ENCODE measurements at regions not wholly inside any gene's neighbourhood (a gene's known extent, or its start where the extent isn't known, plus 50 kb on each side); places are given as distances from the start of the nearest gene placed in this dataset.

DNA sequence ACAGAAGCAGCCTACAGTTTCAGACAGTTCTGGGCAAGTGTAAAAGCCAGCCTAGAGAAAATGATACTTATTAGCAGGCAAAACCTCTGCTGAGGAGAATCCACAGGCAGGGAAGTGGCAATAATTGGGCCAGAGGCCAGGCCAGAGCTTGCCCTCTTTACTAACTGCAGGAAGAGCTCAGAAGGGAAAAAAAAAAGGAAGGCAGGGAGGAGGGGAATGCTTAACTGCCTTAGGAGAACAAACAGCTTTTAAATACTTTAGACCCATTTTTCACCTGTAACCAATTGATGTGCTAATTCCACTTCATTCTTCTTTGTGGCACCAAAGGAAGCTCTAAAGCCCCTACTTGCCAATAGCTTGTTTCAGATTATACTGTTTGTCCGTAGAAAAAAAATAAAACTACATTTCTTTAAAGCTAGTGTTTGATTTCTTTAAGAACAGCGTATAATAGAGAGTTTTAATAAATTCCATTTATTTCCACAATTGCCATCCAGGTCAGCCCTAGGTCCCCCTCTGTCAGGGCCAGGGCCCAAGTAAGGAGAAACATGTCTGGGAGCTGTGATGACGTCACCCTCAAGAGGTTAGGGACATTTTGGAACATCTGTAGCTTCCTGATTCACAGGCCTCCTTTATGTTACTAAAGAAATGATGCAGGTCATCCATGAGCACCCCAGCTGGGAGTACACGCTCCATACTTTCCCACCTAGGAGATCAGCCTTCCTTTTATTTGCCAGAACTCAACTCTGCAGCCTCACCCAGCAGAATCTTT lies 384.3 kb downstream of the CDC5L start:
- DNase-seq = no peak

GRCh38 chr6:44772838-44773237 lies 385.3 kb downstream of the CDC5L start:
- DNase-seq = no peak

- no peak for DNase-seq
Observed at GRCh38 chr6:44775121-44775520, 387.6 kb downstream of the CDC5L start.

DNA sequence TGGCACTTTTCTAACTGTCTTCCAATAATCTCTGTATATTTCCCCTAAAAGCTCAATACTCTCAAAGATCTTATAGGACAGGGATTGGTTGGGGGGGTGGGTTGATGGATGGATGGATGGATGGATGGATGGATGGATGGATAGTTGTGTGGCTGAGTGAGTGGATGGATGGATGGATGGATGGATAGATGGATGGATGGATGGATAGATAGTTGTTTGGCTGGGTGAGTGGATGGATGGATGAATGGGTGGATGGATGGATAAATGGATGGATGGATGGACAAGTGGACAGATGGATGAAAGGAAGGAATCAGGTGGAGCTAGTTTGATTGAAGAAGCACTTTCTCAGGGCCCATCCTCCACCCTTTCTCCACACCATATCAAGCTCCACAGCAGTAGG lies 388.8 kb downstream of the CDC5L start:
- DNase-seq = no peak

DNA sequence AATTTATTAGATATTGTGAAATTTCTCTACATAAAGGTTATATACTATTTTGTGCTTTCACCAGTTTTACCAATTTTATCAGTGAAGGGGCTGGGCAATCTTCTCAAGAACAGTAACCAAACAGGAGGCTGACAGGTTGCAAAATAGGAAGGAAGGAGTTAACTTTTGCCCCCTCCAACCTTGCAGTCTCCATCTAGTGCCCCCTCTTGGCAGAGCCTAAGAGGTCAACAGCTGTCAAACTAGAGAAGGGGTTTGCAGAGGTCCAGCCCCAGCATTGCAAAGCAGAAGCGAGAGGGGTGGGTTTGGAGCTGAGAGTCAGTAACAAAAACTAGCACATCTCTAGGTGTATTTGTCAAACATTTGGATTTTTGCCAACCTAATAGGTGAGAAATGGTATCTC lies 391.0 kb downstream of the CDC5L start:
- no peak for DNase-seq

Data from hematopoietic multipotent progenitor cell treated with erythropoietin and hydrocortisone succinate and interleukin-3 and kit ligand, for 6 days (in vitro differentiated cells).